Keratinocyte (primary cell): ENCODE measurements at regions not wholly inside any gene's neighbourhood (a gene's known extent, or its start where the extent isn't known, plus 50 kb on each side); places are given as distances from the start of the nearest gene placed in this dataset.

Experiments used
- DNase-seq: peaks from one replicate; pipeline ENCODE4 v3.0.0-alpha.2; 2011; ENCODE audit warnings: low read depth, missing footprints, low spot score
- FAIRE-seq: peaks from 2 replicates; lab custom pipeline; 2011; peaks lifted over from hg19 to GRCh38; lab: Jason Lieb, UNC
- H2AFZ ChIP-seq: 2 replicates; pipeline ENCODE4 v1.6.0; 2012; ENCODE audit warnings: low read length, control low read depth, inconsistent platforms; ENCODE audit not compliant: control insufficient read depth
- H3K27ac ChIP-seq: 2 replicates; pipeline ENCODE4 v1.5.1; 2011; ENCODE audit warnings: low read length; ENCODE audit not compliant: control insufficient read depth, insufficient read depth
- H3K27me3 ChIP-seq: 3 replicates; pipeline ENCODE4 v1.6.0; 2011; ENCODE audit warnings: low read length; ENCODE audit not compliant: control insufficient read depth, insufficient read depth; ENCODE audit errors: extremely low read depth
- H3K36me3 ChIP-seq, 2 experiments: 2 replicates in 1 of 2; 3 replicates in 1 of 2; pipeline ENCODE4 v1.5.1; 2011; ENCODE audit warnings: low read length in 2 of 2, mild to moderate bottlenecking in 1 of 2; ENCODE audit not compliant: control insufficient read depth in 2 of 2, insufficient read depth in 2 of 2; ENCODE audit errors: extremely low read depth in 1 of 2
- H3K4me1 ChIP-seq: 3 replicates; pipeline ENCODE4 v1.5.1; 2011; ENCODE audit warnings: low read length; ENCODE audit not compliant: control insufficient read depth, insufficient read depth; ENCODE audit errors: extremely low read depth
- H3K4me2 ChIP-seq: 3 replicates; pipeline ENCODE4 v1.6.0; 2011; ENCODE audit warnings: low read depth, low read length; ENCODE audit not compliant: control insufficient read depth, insufficient read depth; ENCODE audit errors: extremely low read depth
- H3K4me3 ChIP-seq, 3 experiments: fragments of 200-600 bp in 1 of 3; sonication (generic) in 1 of 3; 2 replicates in 2 of 3; 3 replicates in 1 of 3; pipeline ENCODE4 v1.5.1; 2011 to 2016; ENCODE audit warnings: low read length in 3 of 3, mild to moderate bottlenecking in 3 of 3, control low read depth in 2 of 3, inconsistent platforms in 1 of 3, low read depth in 1 of 3, mixed read lengths in 1 of 3, mixed run types in 1 of 3, moderate library complexity in 1 of 3; ENCODE audit not compliant: control insufficient read depth in 2 of 3, insufficient read depth in 2 of 3; ENCODE audit errors: extremely low read depth in 1 of 3
- H3K79me2 ChIP-seq: 2 replicates; pipeline ENCODE4 v1.6.0; 2012; ENCODE audit warnings: low read length; ENCODE audit not compliant: control insufficient read depth, insufficient read depth
- H3K9ac ChIP-seq: 3 replicates; pipeline ENCODE4 v1.6.0; 2011; ENCODE audit warnings: low read length; ENCODE audit not compliant: control insufficient read depth, insufficient read depth; ENCODE audit errors: extremely low read depth
- H3K9me1 ChIP-seq: 3 replicates; pipeline ENCODE4 v1.6.0; 2011; ENCODE audit warnings: low read length; ENCODE audit not compliant: control insufficient read depth, insufficient read depth; ENCODE audit errors: extremely low read depth
- H3K9me3 ChIP-seq: 2 replicates; pipeline ENCODE4 v1.5.1; 2012; ENCODE audit warnings: low read depth, low read length; ENCODE audit not compliant: control insufficient read depth
- H4K20me1 ChIP-seq: 3 replicates; pipeline ENCODE4 v1.6.0; 2011; ENCODE audit warnings: low read length; ENCODE audit not compliant: control insufficient read depth, insufficient read depth; ENCODE audit errors: extremely low read depth
- EZH2 ChIP-seq: IDR thresholded peaks from one replicate; pipeline ENCODE4 v1.6.1; 2012; ENCODE audit warnings: inconsistent platforms, mild to moderate bottlenecking, low read length, moderate library complexity
- dilution Hi-C: fragments of 300-500 bp; cut with MboI; formaldehyde crosslinking; loops from one replicate; pipeline ENCODE4 v1.7.0; 2020; ENCODE audit warnings: low sequenced_read_pairs; ENCODE audit not compliant: extremely low pct_ligation_motif_present
- TF ChIP-seq, protein P1 (sequence below), 3 experiments: IDR thresholded peaks in 1 of 3; conservative IDR thresholded peaks in 1 of 3; optimal IDR thresholded peaks in 1 of 3; 2 replicates in 2 of 3; 3 replicates in 1 of 3; pipeline versions ENCODE3 to v1.5.1; 2011; ENCODE audit warnings: low read length in 3 of 3, mild to moderate bottlenecking in 3 of 3, moderate library complexity in 2 of 3, control low read depth in 1 of 3, inconsistent platforms in 1 of 3; ENCODE audit not compliant: insufficient read depth in 2 of 3; ENCODE audit errors: extremely low read depth in 1 of 3

DNA sequence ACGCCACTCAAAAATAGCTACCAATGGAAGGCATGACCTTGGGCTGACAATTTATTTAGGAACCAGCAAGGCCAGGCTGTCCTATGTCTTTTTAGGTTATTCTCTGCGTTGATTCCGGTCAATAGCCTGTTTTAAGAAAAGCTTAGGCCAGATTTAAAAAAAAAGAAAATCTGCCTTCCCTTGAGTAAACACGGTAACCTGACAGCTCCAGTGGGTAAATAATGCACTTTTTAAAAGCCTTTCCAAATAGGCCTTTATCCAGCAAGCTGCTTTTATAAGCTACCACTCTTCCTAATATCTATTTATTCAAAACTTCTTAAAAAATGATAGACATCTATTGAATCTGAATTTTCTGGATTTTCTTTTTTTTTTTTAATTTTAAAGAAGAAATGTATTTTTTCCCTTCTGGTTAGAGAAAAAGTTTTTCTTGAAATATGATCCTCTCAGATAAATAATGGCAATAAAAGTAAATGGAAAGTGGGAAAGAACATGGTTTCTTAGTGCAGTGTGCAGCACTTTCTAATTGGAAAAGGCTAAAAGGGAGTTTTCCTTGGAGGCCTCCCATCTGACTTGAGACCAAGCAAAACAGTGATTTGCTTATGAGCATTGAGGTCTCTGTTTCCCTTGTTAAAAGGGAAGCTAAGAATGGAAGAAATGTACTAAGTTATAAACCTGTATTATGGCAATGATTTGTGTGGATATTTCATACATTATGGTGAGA is 281.0 kb upstream of the RUNX1 start:
- Histone ChIP-seq H3K4me3 (no peak overlapping the region), H3K9me1 (no peaks in the 10 kb centered on the region), H4K20me1 (no peaks in the 10 kb centered on the region), H2AFZ (no peak overlapping the region), H3K79me2 (no peaks in the 10 kb centered on the region), H3K9me3 (no peaks in the 10 kb centered on the region), H3K27ac (no peak overlapping the region), H3K4me2 (no peak overlapping the region), H3K36me3 (no peaks in the 10 kb centered on the region), H3K4me1 (peaks cover under 1% of the 10 kb centered on the region), H3K27me3 (no peaks in the 10 kb centered on the region), H3K9ac (no peak overlapping the region)
- no peak for DNase-seq
- FAIRE-seq, result no peak
- TF ChIP-seq, protein P1, sequence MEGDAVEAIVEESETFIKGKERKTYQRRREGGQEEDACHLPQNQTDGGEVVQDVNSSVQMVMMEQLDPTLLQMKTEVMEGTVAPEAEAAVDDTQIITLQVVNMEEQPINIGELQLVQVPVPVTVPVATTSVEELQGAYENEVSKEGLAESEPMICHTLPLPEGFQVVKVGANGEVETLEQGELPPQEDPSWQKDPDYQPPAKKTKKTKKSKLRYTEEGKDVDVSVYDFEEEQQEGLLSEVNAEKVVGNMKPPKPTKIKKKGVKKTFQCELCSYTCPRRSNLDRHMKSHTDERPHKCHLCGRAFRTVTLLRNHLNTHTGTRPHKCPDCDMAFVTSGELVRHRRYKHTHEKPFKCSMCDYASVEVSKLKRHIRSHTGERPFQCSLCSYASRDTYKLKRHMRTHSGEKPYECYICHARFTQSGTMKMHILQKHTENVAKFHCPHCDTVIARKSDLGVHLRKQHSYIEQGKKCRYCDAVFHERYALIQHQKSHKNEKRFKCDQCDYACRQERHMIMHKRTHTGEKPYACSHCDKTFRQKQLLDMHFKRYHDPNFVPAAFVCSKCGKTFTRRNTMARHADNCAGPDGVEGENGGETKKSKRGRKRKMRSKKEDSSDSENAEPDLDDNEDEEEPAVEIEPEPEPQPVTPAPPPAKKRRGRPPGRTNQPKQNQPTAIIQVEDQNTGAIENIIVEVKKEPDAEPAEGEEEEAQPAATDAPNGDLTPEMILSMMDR (optimal IDR thresholded peaks at IDR 0.05 in 1 of 3, IDR thresholded peaks at IDR 0.05 in 1 of 3, conservative IDR thresholded peaks at IDR 0.05 in 1 of 3; ENCODE audit: extremely low read depth in 1 of 3, insufficient read depth in 2 of 3, low read length in 3 of 3), result no peak
- no peak for TF ChIP-seq EZH2
- dilution Hi-C loops, result no loop called here

DNA sequence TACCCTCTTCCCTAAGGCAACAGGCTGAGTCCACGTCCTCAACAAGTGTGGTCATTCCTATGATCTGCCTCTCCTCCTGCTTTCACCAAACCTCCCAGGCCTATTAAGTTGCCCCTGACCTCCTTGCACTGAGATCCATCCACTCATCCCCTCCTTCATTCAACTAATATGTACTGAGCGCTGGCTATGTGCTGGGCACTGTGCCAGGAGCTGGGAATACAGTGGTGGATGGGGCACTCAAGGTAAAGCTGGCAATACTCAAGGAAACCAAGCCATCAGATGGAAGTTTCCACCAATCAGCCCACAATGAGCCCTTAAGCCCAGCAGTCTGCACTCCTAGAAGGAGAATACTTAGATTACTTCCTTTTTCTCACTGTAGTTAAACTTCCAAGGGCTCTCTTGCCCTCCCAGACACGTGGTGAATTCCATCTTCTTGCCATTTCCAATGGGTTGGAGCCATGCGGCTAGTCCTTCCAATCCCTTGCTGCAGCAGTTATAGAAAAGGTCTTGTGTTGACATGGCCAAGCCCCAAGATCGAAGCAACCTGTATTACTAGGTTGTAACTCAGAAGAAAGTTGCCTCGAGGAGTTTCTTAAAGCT is 279.9 kb upstream of the RUNX1 start:
- Histone ChIP-seq H3K79me2 (no peaks in the 10 kb centered on the region), H3K9me1 (no peaks in the 10 kb centered on the region), H3K36me3 (no peaks in the 10 kb centered on the region), H2AFZ (no peak overlapping the region), H3K4me1 (peaks cover 10% of the 10 kb centered on the region), H3K4me2 (no peak overlapping the region), H3K9me3 (no peaks in the 10 kb centered on the region), H3K27me3 (no peaks in the 10 kb centered on the region), H3K4me3 (no peak overlapping the region), H3K9ac (no peak overlapping the region), H3K27ac (no peak overlapping the region), H4K20me1 (no peaks in the 10 kb centered on the region)
- TF ChIP-seq EZH2, result no peak
- FAIRE-seq, result no peak
- DNase-seq, result no peak
- dilution Hi-C loops, result no loop called here
